ENCODE measurements at regions not wholly inside any gene's neighbourhood (a gene's known extent, or its start where the extent isn't known, plus 50 kb on each side); places are given as distances from the start of the nearest gene placed in this dataset.

- ChIA-PET POLR2A (interaction anchor here (0.8 to 3.1 kb wide), 2 partner anchors 10 to 169 kb away, joined by 3 to 15 read pairs; no protein-coding TSS in a partner anchor), CTCF (interaction anchor here (0.9 to 2.5 kb wide), 4 partner anchors 9 to 298 kb away, joined by 3 to 14 read pairs (median 4); no protein-coding TSS in a partner anchor)
- H3K4me1 Mint-ChIP-seq (ENCODE audit: insufficient read depth, unreplicated experiment) = peaks cover 11% of the 10 kb centered on the region
- no peaks in the 10 kb centered on the region for H3K36me3 Mint-ChIP-seq (ENCODE audit: insufficient read depth, unreplicated experiment)
- no peaks in the 10 kb centered on the region for H3K9me3 Mint-ChIP-seq (ENCODE audit: unreplicated experiment)
- no peaks in the 10 kb centered on the region for H3K27me3 Mint-ChIP-seq (ENCODE audit: insufficient read depth, unreplicated experiment)
- intact Hi-C loops (cut with micrococcal nuclease) = no loop called here
- no TSS peak for BruUV-seq (replicated peaks)
- DNase-seq (ENCODE audit: unreplicated experiment) = no peak
- no peak overlapping the region for H3K27ac Mint-ChIP-seq (ENCODE audit: low read depth, unreplicated experiment)
- TF ChIP-seq CTCF (IDR thresholded peaks at IDR 0.05; ENCODE audit: unreplicated experiment) = no peak
- H3K4me3 Mint-ChIP-seq (ENCODE audit: unreplicated experiment) = no peak overlapping the region
Measured at GRCh38 chr1:232329103-232329813, 300.7 kb downstream of the SIPA1L2 start.

- TF ChIP-seq CTCF (IDR thresholded peaks at IDR 0.05; ENCODE audit: unreplicated experiment) = no peak
- H3K27ac Mint-ChIP-seq (ENCODE audit: low read depth, unreplicated experiment) = no peak overlapping the region
- no peak for DNase-seq (ENCODE audit: unreplicated experiment)
- no TSS peak for BruUV-seq (replicated peaks)
- H3K4me1 Mint-ChIP-seq (ENCODE audit: insufficient read depth, unreplicated experiment) = peaks cover 6% of the 10 kb centered on the region
- intact Hi-C loops (cut with micrococcal nuclease) = no loop called here
- H3K27me3 Mint-ChIP-seq (ENCODE audit: insufficient read depth, unreplicated experiment) = no peaks in the 10 kb centered on the region
- ChIA-PET CTCF (interaction anchor here (0.6 to 2.5 kb wide), 7 partner anchors 8 to 299 kb away, joined by 3 to 14 read pairs (median 4); no protein-coding TSS in a partner anchor), POLR2A (interaction anchor here (3.1 kb wide), 1 partner anchor 9 kb away, joined by 15 read pairs; no protein-coding TSS in a partner anchor)
- H3K36me3 Mint-ChIP-seq (ENCODE audit: insufficient read depth, unreplicated experiment) = no peaks in the 10 kb centered on the region
- no peak overlapping the region for H3K4me3 Mint-ChIP-seq (ENCODE audit: unreplicated experiment)
- H3K9me3 Mint-ChIP-seq (ENCODE audit: unreplicated experiment) = no peaks in the 10 kb centered on the region
Measured at GRCh38 chr1:232328486-232329102, 301.3 kb downstream of the SIPA1L2 start.

GRCh38 chr1:232327899-232328298 is 302.0 kb downstream of the SIPA1L2 start:
- POLR2A ChIA-PET = interaction anchor here (1.0 to 3.1 kb wide), 2 partner anchors 8 to 14 kb away, joined by 3 to 15 read pairs; no protein-coding TSS in a partner anchor
- Mint-ChIP-seq H3K36me3 (ENCODE audit: insufficient read depth, unreplicated experiment) (no peaks in the 10 kb centered on the region), H3K27me3 (ENCODE audit: insufficient read depth, unreplicated experiment) (no peaks in the 10 kb centered on the region), H3K9me3 (ENCODE audit: unreplicated experiment) (no peaks in the 10 kb centered on the region), H3K4me3 (ENCODE audit: unreplicated experiment) (no peak overlapping the region), H3K27ac (ENCODE audit: low read depth, unreplicated experiment) (no peak overlapping the region), H3K4me1 (ENCODE audit: insufficient read depth, unreplicated experiment) (peaks cover 6% of the 10 kb centered on the region)
- intact Hi-C loops (cut with micrococcal nuclease) = no loop called here
- no peak for TF ChIP-seq CTCF (IDR thresholded peaks at IDR 0.05; ENCODE audit: unreplicated experiment)
- no peak for DNase-seq (ENCODE audit: unreplicated experiment)
- CTCF ChIA-PET = interaction anchor here (0.6 to 2.5 kb wide), 4 partner anchors 7 to 253 kb away, joined by 4 to 14 read pairs (median 6); no protein-coding TSS in a partner anchor
- no TSS peak for BruUV-seq (replicated peaks)

- H3K4me3 Mint-ChIP-seq (ENCODE audit: unreplicated experiment) = no peak overlapping the region
- ChIA-PET CTCF (interaction anchor here (0.7 to 1.9 kb wide), 3 partner anchors 11 to 35 kb away, joined by 3 to 7 read pairs (median 4); no protein-coding TSS in a partner anchor), POLR2A (interaction anchor here (1.0 to 3.1 kb wide), 2 partner anchors 8 to 14 kb away, joined by 3 to 15 read pairs; no protein-coding TSS in a partner anchor)
- H3K27me3 Mint-ChIP-seq (ENCODE audit: insufficient read depth, unreplicated experiment) = no peaks in the 10 kb centered on the region
- H3K4me1 Mint-ChIP-seq (ENCODE audit: insufficient read depth, unreplicated experiment) = peaks cover 6% of the 10 kb centered on the region
- no peaks in the 10 kb centered on the region for H3K36me3 Mint-ChIP-seq (ENCODE audit: insufficient read depth, unreplicated experiment)
- intact Hi-C loops (cut with micrococcal nuclease) = no loop called here
- no peak for TF ChIP-seq CTCF (IDR thresholded peaks at IDR 0.05; ENCODE audit: unreplicated experiment)
- no peak for DNase-seq (ENCODE audit: unreplicated experiment)
- H3K27ac Mint-ChIP-seq (ENCODE audit: low read depth, unreplicated experiment) = no peak overlapping the region
- no peaks in the 10 kb centered on the region for H3K9me3 Mint-ChIP-seq (ENCODE audit: unreplicated experiment)
- no TSS peak for BruUV-seq (replicated peaks)
Measured at GRCh38 chr1:232327269-232327668, 302.7 kb downstream of the SIPA1L2 start.

All from MCF 10A (cell line).